DOHH2 (cell line): ENCODE measurements at regions not wholly inside any gene's neighbourhood (a gene's known extent, or its start where the extent isn't known, plus 50 kb on each side); places are given as distances from the start of the nearest gene placed in this dataset.

ENCODE experiments used
- CTCF ChIP-seq: fragments of 200-600 bp; sonication (generic); IDR thresholded peaks from one replicate; pipeline ENCODE4 v1.5.1; 2014; ENCODE audit warnings: antibody characterized with exemption, mild to moderate bottlenecking, low read depth, low read length; ENCODE audit not compliant: poor library complexity, severe bottlenecking
- EZH2phosphoT487 ChIP-seq: fragments of 200-600 bp; sonication (generic); IDR thresholded peaks from 2 replicates; pipeline ENCODE4 v1.6.1; 2017; ENCODE audit warnings: borderline replicate concordance, mild to moderate bottlenecking, antibody characterized with exemption, low read length, moderate library complexity, mixed read lengths

GRCh38 chr20:50399917-50400704 is 110.1 kb upstream of the PTPN1 start:
- TF ChIP-seq CTCF (no peak), EZH2phosphoT487 (no peak)
